Colonic mucosa (tissue), 4 donors: ENCODE measurements at regions not wholly inside any gene's neighbourhood (a gene's known extent, or its start where the extent isn't known, plus 50 kb on each side); places are given as distances from the start of the nearest gene placed in this dataset.

Experiments used
- DNase-seq: peaks from one replicate; pipeline ENCODE4 v3.0.0-alpha.2; 2020
- H3K27ac ChIP-seq: fragments of 200-600 bp; one replicate; pipeline ENCODE4 v1.8.0; 2021
- H3K27me3 ChIP-seq: fragments of 200-600 bp; one replicate; pipeline ENCODE4 v1.8.0; 2021
- H3K36me3 ChIP-seq: fragments of 200-600 bp; one replicate; pipeline ENCODE4 v1.8.0; 2021
- H3K4me1 ChIP-seq: fragments of 200-600 bp; one replicate; pipeline ENCODE4 v1.8.0; 2021; ENCODE audit warnings: mild to moderate bottlenecking
- H3K4me3 ChIP-seq: fragments of 200-600 bp; one replicate; pipeline ENCODE4 v1.8.0; 2021
- H3K9ac ChIP-seq, 2 donors: one replicate each; pipeline ENCODE4 v1.7.0; 2013; ENCODE audit warnings: control low read depth in 2 of 2, low read depth in 2 of 2, low read length in 2 of 2
- H3K9me3 ChIP-seq: fragments of 200-600 bp; one replicate; pipeline ENCODE4 v1.8.0; 2021
- intact Hi-C: fragments of 100-400 bp; cut with DNase I; formaldehyde crosslinking; loops from one replicate; pipeline ENCODE4 v1.14.1; 2022
- TF ChIP-seq, protein P1 (sequence below): fragments of 200-600 bp; IDR thresholded peaks from one replicate; pipeline ENCODE4 v1.8.0; 2022; ENCODE audit warnings: antibody characterized with exemption, mild to moderate bottlenecking
- donor health status: healthy.
- donor health status: DM: no; HTN: no; CAD: no.
- donor health status: DM: no; HTN: no; CAD: no.

DNA sequence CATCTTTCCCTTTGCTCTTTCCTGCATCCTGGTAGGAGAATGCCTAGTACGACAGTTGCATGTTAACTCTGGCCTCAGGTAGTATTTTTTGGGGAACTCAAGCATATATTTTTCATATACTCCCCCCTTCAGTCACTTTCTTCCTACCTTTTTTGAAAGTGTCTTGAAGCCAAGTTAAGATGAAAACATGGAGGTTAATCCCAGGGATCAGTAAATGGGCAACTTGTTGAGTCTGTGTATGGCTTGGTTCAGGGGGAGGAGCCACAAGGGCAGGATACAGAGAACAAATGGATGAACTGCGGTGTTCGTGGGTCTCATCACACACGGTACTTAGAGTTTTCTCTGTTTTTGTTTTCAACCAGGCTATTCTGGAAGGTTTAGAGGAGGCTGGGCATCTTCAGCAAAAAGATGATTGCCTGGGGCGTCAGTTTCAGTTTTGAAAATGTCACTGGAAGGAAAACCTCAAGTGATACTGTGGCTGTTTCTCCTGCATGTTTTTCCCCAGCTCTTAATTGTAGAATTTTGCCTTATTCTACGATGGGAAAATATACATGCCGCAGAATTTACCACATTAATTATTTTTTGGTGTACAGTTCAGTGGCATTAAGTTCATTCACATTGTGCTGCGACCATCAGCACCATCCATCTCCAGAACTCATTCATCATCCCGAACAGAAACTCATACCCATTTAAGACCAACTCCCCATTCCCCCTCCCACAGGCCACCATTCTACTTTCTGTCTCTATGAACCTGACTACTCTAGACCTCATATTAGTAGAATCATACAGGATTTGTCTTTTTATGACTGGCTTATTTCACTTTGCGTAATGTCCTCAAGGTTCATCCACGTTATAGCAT lies 71.5 kb downstream of the MAP10 start:
- no peak for DNase-seq
- H3K4me3 ChIP-seq: no peak overlapping the region
- H3K36me3 ChIP-seq: no peaks in the 10 kb centered on the region
- TF ChIP-seq, protein P1, sequence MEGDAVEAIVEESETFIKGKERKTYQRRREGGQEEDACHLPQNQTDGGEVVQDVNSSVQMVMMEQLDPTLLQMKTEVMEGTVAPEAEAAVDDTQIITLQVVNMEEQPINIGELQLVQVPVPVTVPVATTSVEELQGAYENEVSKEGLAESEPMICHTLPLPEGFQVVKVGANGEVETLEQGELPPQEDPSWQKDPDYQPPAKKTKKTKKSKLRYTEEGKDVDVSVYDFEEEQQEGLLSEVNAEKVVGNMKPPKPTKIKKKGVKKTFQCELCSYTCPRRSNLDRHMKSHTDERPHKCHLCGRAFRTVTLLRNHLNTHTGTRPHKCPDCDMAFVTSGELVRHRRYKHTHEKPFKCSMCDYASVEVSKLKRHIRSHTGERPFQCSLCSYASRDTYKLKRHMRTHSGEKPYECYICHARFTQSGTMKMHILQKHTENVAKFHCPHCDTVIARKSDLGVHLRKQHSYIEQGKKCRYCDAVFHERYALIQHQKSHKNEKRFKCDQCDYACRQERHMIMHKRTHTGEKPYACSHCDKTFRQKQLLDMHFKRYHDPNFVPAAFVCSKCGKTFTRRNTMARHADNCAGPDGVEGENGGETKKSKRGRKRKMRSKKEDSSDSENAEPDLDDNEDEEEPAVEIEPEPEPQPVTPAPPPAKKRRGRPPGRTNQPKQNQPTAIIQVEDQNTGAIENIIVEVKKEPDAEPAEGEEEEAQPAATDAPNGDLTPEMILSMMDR: no peak
- intact Hi-C loops: no loop called here
- no peak overlapping the region for H3K9ac ChIP-seq
- no peaks in the 10 kb centered on the region for H3K9me3 ChIP-seq
- no peaks in the 10 kb centered on the region for H3K27me3 ChIP-seq
- no peak overlapping the region for H3K27ac ChIP-seq
- no peaks in the 10 kb centered on the region for H3K4me1 ChIP-seq

DNA sequence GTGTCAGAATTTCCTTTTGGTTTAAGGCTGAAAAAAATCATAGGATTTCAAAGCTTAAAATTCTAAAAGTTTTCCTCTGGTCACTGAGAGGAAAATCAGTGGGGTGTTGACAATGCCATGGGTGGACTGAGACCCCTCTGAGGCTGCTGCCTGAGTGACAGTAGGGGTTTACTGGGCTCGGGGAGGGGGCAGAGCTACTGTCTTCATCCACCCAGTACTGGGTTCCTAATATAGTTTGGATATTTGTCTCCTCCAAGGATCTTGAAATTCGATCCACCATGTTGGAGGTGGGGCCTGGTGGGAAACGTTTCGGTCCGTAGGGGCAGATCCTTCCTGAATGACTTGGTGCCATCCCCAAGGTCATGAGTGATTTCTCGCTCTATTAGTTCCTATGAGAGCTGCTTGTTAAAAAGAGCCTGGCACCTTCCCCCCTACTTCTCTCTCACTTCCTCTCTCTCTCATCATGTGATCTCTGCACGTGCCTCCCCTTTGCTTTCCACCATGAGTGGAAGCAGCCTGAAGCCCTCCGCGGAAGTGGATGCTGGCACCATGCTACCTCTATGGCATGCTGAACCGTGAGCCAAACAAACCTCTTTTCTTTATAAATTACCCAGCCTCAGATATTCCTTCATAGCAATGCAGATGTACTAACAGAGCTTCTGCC lies 72.3 kb downstream of the MAP10 start:
- Histone ChIP-seq H3K9me3 (no peaks in the 10 kb centered on the region), H3K36me3 (no peaks in the 10 kb centered on the region), H3K27ac (no peak overlapping the region), H3K27me3 (no peaks in the 10 kb centered on the region), H3K9ac (no peak overlapping the region), H3K4me3 (no peak overlapping the region), H3K4me1 (no peaks in the 10 kb centered on the region)
- intact Hi-C loops: no loop called here
- no peak for DNase-seq
- TF ChIP-seq, protein P1: no peak

GRCh38 chr1:232878086-232878485 lies 72.3 kb upstream of the NTPCR start:
- no peaks in the 10 kb centered on the region for H3K36me3 ChIP-seq
- DNase-seq: no peak
- H3K4me3 ChIP-seq: no peak overlapping the region
- no peaks in the 10 kb centered on the region for H3K4me1 ChIP-seq
- H3K9ac ChIP-seq: no peak overlapping the region
- H3K9me3 ChIP-seq: no peaks in the 10 kb centered on the region
- no peak overlapping the region for H3K27ac ChIP-seq
- intact Hi-C loops: no loop called here
- TF ChIP-seq, protein P1: no peak
- no peaks in the 10 kb centered on the region for H3K27me3 ChIP-seq

DNA sequence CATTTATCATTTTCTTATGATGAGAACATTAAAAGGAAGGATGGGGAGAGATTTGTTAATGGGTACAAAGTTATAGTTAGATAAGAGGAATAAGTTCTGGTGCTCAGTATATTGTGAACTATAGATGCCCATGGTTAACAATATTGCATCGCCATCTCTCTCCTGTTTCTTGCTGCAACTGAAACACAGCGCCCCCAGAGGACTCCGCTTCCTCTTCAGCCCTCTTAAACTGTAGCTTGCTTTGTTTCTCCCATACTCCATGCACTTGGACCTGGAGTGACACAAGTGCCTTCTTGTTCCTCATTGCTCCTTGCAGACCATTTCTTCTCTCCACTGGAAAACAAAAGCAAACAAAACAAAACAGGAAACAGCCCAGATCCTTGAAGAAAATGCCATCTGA lies 70.1 kb upstream of the NTPCR start:
- Histone ChIP-seq H3K4me1 (no peaks in the 10 kb centered on the region), H3K27me3 (no peaks in the 10 kb centered on the region), H3K9me3 (no peaks in the 10 kb centered on the region), H3K36me3 (no peaks in the 10 kb centered on the region), H3K4me3 (no peak overlapping the region), H3K9ac (no peak overlapping the region), H3K27ac (no peak overlapping the region)
- TF ChIP-seq, protein P1: peak; percentile 43
- peak; percentile 37 for DNase-seq
- intact Hi-C loops: no loop called here

DNA sequence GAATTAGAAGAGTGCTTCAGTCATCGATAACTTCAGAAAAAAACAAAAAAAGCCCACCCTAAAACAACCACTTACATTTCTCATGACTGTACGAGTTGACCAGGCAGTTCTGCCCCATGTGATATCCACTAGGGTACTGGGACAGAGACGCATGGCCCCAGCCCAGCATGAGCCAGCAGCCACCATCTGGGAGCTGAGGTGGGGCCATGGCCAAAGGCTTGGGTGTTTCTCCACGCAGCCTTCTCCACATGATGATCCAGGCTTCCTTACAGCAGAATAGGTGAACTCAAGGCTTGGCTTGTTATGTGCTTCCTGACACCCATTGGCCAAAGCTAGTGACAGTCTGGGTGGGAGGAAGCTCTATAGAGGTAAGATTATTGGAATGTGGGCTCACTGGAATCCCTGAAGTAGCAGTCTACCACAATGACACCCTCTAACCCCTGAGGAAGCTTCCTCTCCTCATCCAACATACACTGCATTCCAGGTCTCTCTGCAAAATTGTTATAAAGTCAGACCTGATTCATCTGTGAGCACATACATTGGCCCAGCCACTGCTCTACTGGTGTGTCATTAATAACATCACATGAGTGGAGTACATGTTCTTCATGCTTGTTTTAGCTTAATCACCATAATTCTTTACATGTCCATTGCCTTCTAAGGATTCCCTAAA lies 66.3 kb upstream of the NTPCR start:
- H3K4me3 ChIP-seq: no peak overlapping the region
- H3K27ac ChIP-seq: no peak overlapping the region
- intact Hi-C loops: no loop called here
- no peaks in the 10 kb centered on the region for H3K36me3 ChIP-seq
- no peaks in the 10 kb centered on the region for H3K9me3 ChIP-seq
- TF ChIP-seq, protein P1: no peak
- no peak overlapping the region for H3K9ac ChIP-seq
- H3K27me3 ChIP-seq: no peaks in the 10 kb centered on the region
- DNase-seq: no peak
- H3K4me1 ChIP-seq: no peaks in the 10 kb centered on the region
